Keratinocyte (primary cell): ENCODE measurements at regions not wholly inside any gene's neighbourhood (a gene's known extent, or its start where the extent isn't known, plus 50 kb on each side); places are given as distances from the start of the nearest gene placed in this dataset.
"Not testable (repeated sequence)": the region's sequence is repeated elsewhere in the genome, so short reads cannot be mapped to it uniquely, and the experiment has no call there.

ENCODE experiments used
- DNase-seq: peaks from one replicate; pipeline ENCODE4 v3.0.0-alpha.2; 2011; ENCODE audit warnings: low read depth, missing footprints, low spot score
- FAIRE-seq: peaks from 2 replicates; lab custom pipeline; 2011; peaks lifted over from hg19 to GRCh38; lab: Jason Lieb, UNC
- H2AFZ ChIP-seq: 2 replicates; pipeline ENCODE4 v1.6.0; 2012; ENCODE audit warnings: low read length, control low read depth, inconsistent platforms; ENCODE audit not compliant: control insufficient read depth
- H3K27ac ChIP-seq: 2 replicates; pipeline ENCODE4 v1.5.1; 2011; ENCODE audit warnings: low read length; ENCODE audit not compliant: control insufficient read depth, insufficient read depth
- H3K27me3 ChIP-seq: 3 replicates; pipeline ENCODE4 v1.6.0; 2011; ENCODE audit warnings: low read length; ENCODE audit not compliant: control insufficient read depth, insufficient read depth; ENCODE audit errors: extremely low read depth
- H3K36me3 ChIP-seq, 2 experiments: 2 replicates in 1 of 2; 3 replicates in 1 of 2; pipeline ENCODE4 v1.5.1; 2011; ENCODE audit warnings: low read length in 2 of 2, mild to moderate bottlenecking in 1 of 2; ENCODE audit not compliant: control insufficient read depth in 2 of 2, insufficient read depth in 2 of 2; ENCODE audit errors: extremely low read depth in 1 of 2
- H3K4me1 ChIP-seq: 3 replicates; pipeline ENCODE4 v1.5.1; 2011; ENCODE audit warnings: low read length; ENCODE audit not compliant: control insufficient read depth, insufficient read depth; ENCODE audit errors: extremely low read depth
- H3K4me2 ChIP-seq: 3 replicates; pipeline ENCODE4 v1.6.0; 2011; ENCODE audit warnings: low read depth, low read length; ENCODE audit not compliant: control insufficient read depth, insufficient read depth; ENCODE audit errors: extremely low read depth
- H3K4me3 ChIP-seq, 3 experiments: fragments of 200-600 bp in 1 of 3; sonication (generic) in 1 of 3; 2 replicates in 2 of 3; 3 replicates in 1 of 3; pipeline ENCODE4 v1.5.1; 2011 to 2016; ENCODE audit warnings: low read length in 3 of 3, mild to moderate bottlenecking in 3 of 3, control low read depth in 2 of 3, inconsistent platforms in 1 of 3, low read depth in 1 of 3, mixed read lengths in 1 of 3, mixed run types in 1 of 3, moderate library complexity in 1 of 3; ENCODE audit not compliant: control insufficient read depth in 2 of 3, insufficient read depth in 2 of 3; ENCODE audit errors: extremely low read depth in 1 of 3
- H3K79me2 ChIP-seq: 2 replicates; pipeline ENCODE4 v1.6.0; 2012; ENCODE audit warnings: low read length; ENCODE audit not compliant: control insufficient read depth, insufficient read depth
- H3K9ac ChIP-seq: 3 replicates; pipeline ENCODE4 v1.6.0; 2011; ENCODE audit warnings: low read length; ENCODE audit not compliant: control insufficient read depth, insufficient read depth; ENCODE audit errors: extremely low read depth
- H3K9me1 ChIP-seq: 3 replicates; pipeline ENCODE4 v1.6.0; 2011; ENCODE audit warnings: low read length; ENCODE audit not compliant: control insufficient read depth, insufficient read depth; ENCODE audit errors: extremely low read depth
- H3K9me3 ChIP-seq: 2 replicates; pipeline ENCODE4 v1.5.1; 2012; ENCODE audit warnings: low read depth, low read length; ENCODE audit not compliant: control insufficient read depth
- H4K20me1 ChIP-seq: 3 replicates; pipeline ENCODE4 v1.6.0; 2011; ENCODE audit warnings: low read length; ENCODE audit not compliant: control insufficient read depth, insufficient read depth; ENCODE audit errors: extremely low read depth
- dilution Hi-C: fragments of 300-500 bp; cut with MboI; formaldehyde crosslinking; loops from one replicate; pipeline ENCODE4 v1.7.0; 2020; ENCODE audit warnings: low sequenced_read_pairs; ENCODE audit not compliant: extremely low pct_ligation_motif_present

DNA sequence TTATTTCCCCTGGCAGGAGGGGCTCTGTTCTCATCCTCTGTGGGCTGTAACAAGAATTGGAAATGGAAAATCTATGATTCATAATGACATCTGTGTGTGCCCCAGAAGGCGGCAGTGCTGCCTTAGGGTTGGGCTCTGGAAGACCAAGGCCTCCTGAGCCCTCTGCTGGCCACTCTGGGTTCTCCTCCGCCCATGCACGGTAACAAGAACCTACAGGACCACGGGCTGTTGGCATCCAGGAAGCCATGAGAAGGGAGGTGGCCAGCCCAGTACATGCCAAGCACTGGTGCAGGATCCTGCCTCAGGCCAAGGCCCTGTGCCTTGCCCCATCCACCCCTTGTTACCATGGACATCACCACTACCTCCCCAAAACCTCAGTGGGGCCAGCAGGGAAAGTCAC is 454.2 kb downstream of the TP53TG3F start:
- not testable (repeated sequence) for DNase-seq

DNA sequence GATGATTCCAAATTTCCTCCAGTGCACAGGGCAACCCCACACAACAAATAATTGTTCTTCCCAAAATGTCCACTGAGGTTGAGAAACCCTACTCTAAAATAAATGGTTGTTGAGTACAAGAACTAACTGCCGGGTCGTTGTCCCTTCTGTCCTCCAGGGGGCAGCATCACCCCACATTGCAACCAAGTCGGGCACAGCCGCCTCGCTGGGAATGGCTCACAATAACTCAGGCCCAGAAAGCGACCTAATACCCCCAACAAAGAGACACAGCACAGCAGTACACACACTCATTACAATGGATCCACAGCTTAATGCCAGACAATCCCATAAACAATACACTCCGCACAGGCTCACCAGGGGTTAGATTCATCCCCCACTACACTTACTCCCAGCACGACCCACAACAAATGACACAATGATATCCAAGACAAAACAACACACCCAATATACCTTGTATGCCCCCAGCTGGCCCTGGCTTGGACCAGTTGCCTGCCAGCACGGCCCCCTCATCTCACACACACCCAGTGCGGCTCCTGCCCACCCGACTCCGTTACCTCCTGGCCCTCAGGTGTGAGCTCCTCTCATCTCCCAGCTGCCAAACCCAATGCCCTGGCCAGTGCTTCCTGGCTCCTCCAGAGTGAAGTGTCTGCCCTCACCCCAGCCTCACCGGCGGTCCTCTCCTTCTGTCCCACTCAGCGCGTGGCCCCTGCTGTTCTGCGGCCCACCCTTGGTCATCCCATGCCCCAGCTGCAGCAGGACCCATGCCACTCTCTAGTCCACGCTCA is 461.5 kb downstream of the TP53TG3F start:
- H3K4me2 ChIP-seq, dilution Hi-C loops, H3K36me3 ChIP-seq, H2AFZ ChIP-seq, H3K9me1 ChIP-seq, H3K27ac ChIP-seq, H3K9ac ChIP-seq, H3K9me3 ChIP-seq, DNase-seq, FAIRE-seq, H3K27me3 ChIP-seq, H3K4me3 ChIP-seq, H3K79me2 ChIP-seq, H4K20me1 ChIP-seq, H3K4me1 ChIP-seq: not testable (repeated sequence)

More for the DNA sequence above, 454.2 kb downstream of the TP53TG3F start:
- H3K36me3 ChIP-seq, dilution Hi-C loops, H2AFZ ChIP-seq, H3K9ac ChIP-seq, H3K9me1 ChIP-seq, H3K4me3 ChIP-seq, H3K4me1 ChIP-seq, FAIRE-seq, H3K9me3 ChIP-seq, H3K4me2 ChIP-seq, H4K20me1 ChIP-seq, H3K27ac ChIP-seq, H3K79me2 ChIP-seq, H3K27me3 ChIP-seq: not testable (repeated sequence)

DNA sequence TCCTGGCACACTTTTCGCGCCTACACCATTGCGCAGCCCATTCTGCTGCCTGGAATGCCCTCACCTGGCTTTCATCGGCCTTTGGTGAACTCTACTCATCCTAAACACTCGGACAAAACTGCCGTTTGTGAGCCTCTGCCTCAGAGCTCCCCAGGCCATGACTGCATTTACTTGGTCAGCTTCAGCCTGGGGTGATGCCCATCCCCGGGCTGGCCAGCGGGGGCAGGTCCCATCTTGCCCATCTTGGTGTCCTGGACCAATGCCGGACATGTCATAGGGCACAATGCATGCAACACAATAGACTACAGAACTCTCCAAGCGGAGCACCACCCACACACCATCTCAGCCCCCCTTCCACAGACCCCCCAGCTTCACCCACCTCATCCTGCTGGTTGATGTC is 463.5 kb downstream of the TP53TG3F start:
- H3K4me1 ChIP-seq, DNase-seq, H3K4me3 ChIP-seq, H4K20me1 ChIP-seq, dilution Hi-C loops, FAIRE-seq, H3K4me2 ChIP-seq, H3K9me3 ChIP-seq, H3K79me2 ChIP-seq, H3K27ac ChIP-seq, H3K27me3 ChIP-seq, H2AFZ ChIP-seq, H3K36me3 ChIP-seq, H3K9ac ChIP-seq, H3K9me1 ChIP-seq: not testable (repeated sequence)

DNA sequence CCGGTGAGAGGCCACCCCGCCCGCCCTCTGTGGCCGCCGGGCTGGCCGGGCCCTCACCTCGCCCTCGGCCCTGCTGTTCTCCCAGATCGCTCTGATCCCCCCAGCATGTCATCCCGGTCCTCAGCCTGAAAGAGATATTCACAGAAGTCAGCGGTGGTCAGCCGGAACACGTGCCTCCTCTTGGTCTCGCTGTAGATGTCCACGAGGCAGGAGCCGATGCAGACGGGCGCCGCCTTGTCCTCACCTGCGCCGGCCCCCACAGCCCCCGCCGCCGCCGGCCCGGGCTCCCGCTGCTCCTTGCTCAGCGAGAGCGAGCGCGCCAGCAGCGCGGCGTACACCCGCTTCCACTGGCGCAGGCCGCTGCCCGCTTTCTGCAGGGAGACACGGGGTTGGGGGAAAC is 468.6 kb downstream of the TP53TG3F start:
- H3K79me2 ChIP-seq, H3K36me3 ChIP-seq, H3K9me1 ChIP-seq, H3K27me3 ChIP-seq, FAIRE-seq, H3K27ac ChIP-seq, H4K20me1 ChIP-seq, H2AFZ ChIP-seq, H3K4me2 ChIP-seq, H3K9ac ChIP-seq, DNase-seq, H3K4me1 ChIP-seq, H3K4me3 ChIP-seq, H3K9me3 ChIP-seq, dilution Hi-C loops: not testable (repeated sequence)

DNA sequence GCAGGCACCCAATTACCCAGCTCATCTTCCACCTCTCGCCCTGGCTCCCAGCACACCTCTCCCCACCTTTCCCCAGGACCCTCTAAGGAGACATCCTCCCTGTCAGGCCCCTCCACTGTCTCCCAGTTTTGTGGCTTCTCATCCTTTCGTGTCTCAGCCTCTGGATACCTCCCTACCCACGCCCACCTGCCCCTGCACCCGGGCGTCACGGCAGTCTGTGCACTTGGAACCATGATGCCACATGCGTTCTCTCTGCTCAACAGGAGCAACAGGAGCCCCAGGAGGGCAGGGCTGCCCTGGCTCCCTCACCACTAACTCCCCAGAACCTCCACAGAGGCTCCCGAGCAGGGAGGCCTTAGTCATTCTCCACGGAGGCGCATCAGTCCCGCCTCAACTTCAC is 472.8 kb downstream of the TP53TG3F start:
- H3K27me3 ChIP-seq, H4K20me1 ChIP-seq, H2AFZ ChIP-seq, H3K36me3 ChIP-seq, H3K9me3 ChIP-seq, dilution Hi-C loops, DNase-seq, H3K9ac ChIP-seq, FAIRE-seq, H3K27ac ChIP-seq, H3K79me2 ChIP-seq, H3K4me1 ChIP-seq, H3K9me1 ChIP-seq, H3K4me3 ChIP-seq, H3K4me2 ChIP-seq: not testable (repeated sequence)
